K562 (cell line): ENCODE measurements at regions not wholly inside any gene's neighbourhood (a gene's known extent, or its start where the extent isn't known, plus 50 kb on each side); places are given as distances from the start of the nearest gene placed in this dataset.

ENCODE experiments used
- CCNT2 ChIP-seq: IDR thresholded peaks from 2 replicates; pipeline ENCODE4 v1.6.1; 2011; ENCODE audit warnings: borderline replicate concordance, low read depth, mild to moderate bottlenecking, moderate library complexity, mixed read lengths, low read length; ENCODE audit not compliant: insufficient read length; ENCODE audit errors: extremely low read depth
- FIP1L1 ChIP-seq: fragments of 200-400 bp; formaldehyde crosslinking; IDR thresholded peaks from 2 replicates; pipeline ENCODE4 v1.6.1; 2018; ENCODE audit warnings: mild to moderate bottlenecking, low read depth, low read length; ENCODE audit not compliant: poor library complexity, severe bottlenecking
- FOSL1 ChIP-seq: fragments of 200-800 bp; sonication (Bioruptor generic); conservative IDR thresholded peaks from 2 replicates; pipeline ENCODE4 v1.6.1; 2016; ENCODE audit warnings: missing genetic modification characterization, missing compliant biosample characterization
- HNRNPL ChIP-seq: fragments of 200-400 bp; formaldehyde crosslinking; IDR thresholded peaks from 2 replicates; pipeline ENCODE4 v1.6.1; 2017; ENCODE audit warnings: low read depth, mild to moderate bottlenecking, low read length
- MYNN ChIP-seq, 2 experiments: sonication (generic); formaldehyde crosslinking in 1 of 2; IDR thresholded peaks; 2 replicates each; pipeline versions ENCODE4 v1.5.0 to v1.6.1; 2016 to 2020; ENCODE audit warnings: antibody characterized with exemption in 1 of 2, missing genetic modification reagents in 1 of 2
- PML ChIP-seq: IDR thresholded peaks from 2 replicates; pipeline ENCODE4 v1.6.1; 2012; ENCODE audit warnings: low read length, inconsistent platforms
- POLR2B ChIP-seq: fragments of 450-650 bp; IDR thresholded peaks from 2 replicates; pipeline ENCODE4 v1.6.1; 2018; ENCODE audit warnings: low read depth; ENCODE audit not compliant: partially characterized antibody
- PPARD ChIP-seq: fragments of 250-450 bp; sonication (Bioruptor Pico); IDR thresholded peaks from 2 replicates; pipeline ENCODE4 v1.8.0; 2022; ENCODE audit warnings: inconsistent platforms, mild to moderate bottlenecking, moderate library complexity
- ZNF592 ChIP-seq: fragments of 450-650 bp; IDR thresholded peaks from 2 replicates; pipeline ENCODE4 v1.6.1; 2017; ENCODE audit warnings: antibody characterized with exemption, mild to moderate bottlenecking
- TF ChIP-seq, protein P1 (sequence below): fragments of 450-650 bp; formaldehyde crosslinking; IDR thresholded peaks from 2 replicates; pipeline ENCODE4 v1.4.0; 2020; ENCODE audit warnings: mild to moderate bottlenecking

DNA sequence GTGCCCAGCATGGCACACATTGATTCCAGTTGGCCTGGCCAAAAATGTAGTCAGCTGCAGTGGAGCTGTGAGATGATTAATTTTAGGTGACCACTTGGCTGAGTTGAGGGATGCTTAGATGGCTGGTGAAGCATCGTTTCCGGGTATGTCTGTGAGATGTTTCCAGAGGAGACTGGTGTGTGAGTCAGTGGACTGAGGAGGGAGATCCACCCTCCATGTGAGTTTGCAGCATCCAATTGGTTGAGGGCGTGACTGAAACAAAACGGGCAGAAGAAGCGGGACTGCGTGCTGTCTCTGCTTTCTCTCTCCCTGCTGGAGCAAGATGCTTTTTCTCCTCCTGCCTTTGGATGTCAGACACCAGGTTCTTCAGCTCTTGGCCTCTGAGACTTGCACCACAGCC is 68.2 kb upstream of the DSCAM start (continued):
- TF ChIP-seq ZNF592 = no peak
- TF ChIP-seq FIP1L1 = no peak
- TF ChIP-seq MYNN (IDR thresholded peaks at IDR 0.05) = no peak
- TF ChIP-seq MYNN (CRISPR knock-in tag; IDR thresholded peaks at IDR 0.05) = no peak
- no peak for TF ChIP-seq CCNT2
- no peak for TF ChIP-seq HNRNPL
- no peak for TF ChIP-seq PPARD (CRISPR knock-in tag)
- TF ChIP-seq FOSL1 (tag) = no peak
- TF ChIP-seq PML = no peak
- no peak for TF ChIP-seq POLR2B
- TF ChIP-seq, protein P1, sequence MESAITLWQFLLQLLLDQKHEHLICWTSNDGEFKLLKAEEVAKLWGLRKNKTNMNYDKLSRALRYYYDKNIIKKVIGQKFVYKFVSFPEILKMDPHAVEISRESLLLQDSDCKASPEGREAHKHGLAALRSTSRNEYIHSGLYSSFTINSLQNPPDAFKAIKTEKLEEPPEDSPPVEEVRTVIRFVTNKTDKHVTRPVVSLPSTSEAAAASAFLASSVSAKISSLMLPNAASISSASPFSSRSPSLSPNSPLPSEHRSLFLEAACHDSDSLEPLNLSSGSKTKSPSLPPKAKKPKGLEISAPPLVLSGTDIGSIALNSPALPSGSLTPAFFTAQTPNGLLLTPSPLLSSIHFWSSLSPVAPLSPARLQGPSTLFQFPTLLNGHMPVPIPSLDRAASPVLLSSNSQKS (CRISPR knock-in tag) = no peak
